ENCODE measurements at regions not wholly inside any gene's neighbourhood (a gene's known extent, or its start where the extent isn't known, plus 50 kb on each side); places are given as distances from the start of the nearest gene placed in this dataset.
"Not testable (repeated sequence)": the region's sequence is repeated elsewhere in the genome, so short reads cannot be mapped to it uniquely, and the experiment has no call there.

- no peak for DNase-seq
Measured at GRCh38 chr12:18794000-18794399, 56.1 kb downstream of the CAPZA3 start.

GRCh38 chr12:18797604-18798003, 59.7 kb downstream of the CAPZA3 start:
- no peak for DNase-seq

- DNase-seq = no peak
Measured at GRCh38 chr12:18798535-18799361, 60.8 kb downstream of the CAPZA3 start.

GRCh38 chr12:18799561-18799960, 61.6 kb downstream of the CAPZA3 start:
- no peak for DNase-seq

GRCh38 chr12:18805516-18806248, 67.8 kb downstream of the CAPZA3 start:
- no peak for DNase-seq

- no peak for DNase-seq
Measured at GRCh38 chr12:18807714-18808113, 69.8 kb downstream of the CAPZA3 start.

GRCh38 chr12:18808221-18808620, 70.3 kb downstream of the CAPZA3 start:
- DNase-seq = no peak

- DNase-seq = no peak
Measured at GRCh38 chr12:18810537-18811253, 72.8 kb downstream of the CAPZA3 start.

- no peak for DNase-seq
Measured at GRCh38 chr12:18811273-18811672, 73.4 kb downstream of the CAPZA3 start.

GRCh38 chr12:18813753-18814152, 75.8 kb downstream of the CAPZA3 start:
- DNase-seq = no peak

GRCh38 chr12:18818579-18819268, 80.8 kb downstream of the CAPZA3 start:
- no peak for DNase-seq

GRCh38 chr12:18819484-18819883, 81.6 kb downstream of the CAPZA3 start:
- no peak for DNase-seq

GRCh38 chr12:18823461-18823860, 85.5 kb downstream of the CAPZA3 start:
- no peak for DNase-seq

GRCh38 chr12:18824287-18824686, 86.4 kb downstream of the CAPZA3 start:
- DNase-seq = no peak

GRCh38 chr12:18825138-18825537, 87.2 kb downstream of the CAPZA3 start:
- DNase-seq = no peak

GRCh38 chr12:18827913-18828312, 90.0 kb downstream of the CAPZA3 start:
- no peak for DNase-seq

GRCh38 chr12:18828483-18828882, 90.6 kb downstream of the CAPZA3 start:
- DNase-seq = no peak

GRCh38 chr12:18828987-18829386, 91.1 kb downstream of the CAPZA3 start:
- DNase-seq = no peak

GRCh38 chr12:18832932-18833331, 95.0 kb downstream of the CAPZA3 start:
- not testable (repeated sequence) for DNase-seq

GRCh38 chr12:18837025-18837424, 99.1 kb downstream of the CAPZA3 start:
- no peak for DNase-seq

GRCh38 chr12:18837505-18837904, 99.6 kb downstream of the CAPZA3 start:
- DNase-seq = no peak

- not testable (repeated sequence) for DNase-seq
Measured at GRCh38 chr12:18840997-18841396, 103.1 kb downstream of the CAPZA3 start.

GRCh38 chr12:18849080-18849479, 111.2 kb downstream of the CAPZA3 start:
- no peak for DNase-seq

Measured in NCI-H2029 (cell line).